ENCODE measurements at regions not wholly inside any gene's neighbourhood (a gene's known extent, or its start where the extent isn't known, plus 50 kb on each side); places are given as distances from the start of the nearest gene placed in this dataset.

- H3K36me3 ChIP-seq, result no peaks in the 10 kb centered on the region
- DNase-seq (no peak), ATAC-seq (no peak)
- no peaks in the 10 kb centered on the region for H3K4me1 ChIP-seq
- no peak overlapping the region for H3K4me3 ChIP-seq
- H3K9me3 ChIP-seq, result no peaks in the 10 kb centered on the region
- no peak overlapping the region for H3K27ac ChIP-seq
- TF ChIP-seq, protein P1, sequence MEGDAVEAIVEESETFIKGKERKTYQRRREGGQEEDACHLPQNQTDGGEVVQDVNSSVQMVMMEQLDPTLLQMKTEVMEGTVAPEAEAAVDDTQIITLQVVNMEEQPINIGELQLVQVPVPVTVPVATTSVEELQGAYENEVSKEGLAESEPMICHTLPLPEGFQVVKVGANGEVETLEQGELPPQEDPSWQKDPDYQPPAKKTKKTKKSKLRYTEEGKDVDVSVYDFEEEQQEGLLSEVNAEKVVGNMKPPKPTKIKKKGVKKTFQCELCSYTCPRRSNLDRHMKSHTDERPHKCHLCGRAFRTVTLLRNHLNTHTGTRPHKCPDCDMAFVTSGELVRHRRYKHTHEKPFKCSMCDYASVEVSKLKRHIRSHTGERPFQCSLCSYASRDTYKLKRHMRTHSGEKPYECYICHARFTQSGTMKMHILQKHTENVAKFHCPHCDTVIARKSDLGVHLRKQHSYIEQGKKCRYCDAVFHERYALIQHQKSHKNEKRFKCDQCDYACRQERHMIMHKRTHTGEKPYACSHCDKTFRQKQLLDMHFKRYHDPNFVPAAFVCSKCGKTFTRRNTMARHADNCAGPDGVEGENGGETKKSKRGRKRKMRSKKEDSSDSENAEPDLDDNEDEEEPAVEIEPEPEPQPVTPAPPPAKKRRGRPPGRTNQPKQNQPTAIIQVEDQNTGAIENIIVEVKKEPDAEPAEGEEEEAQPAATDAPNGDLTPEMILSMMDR (IDR thresholded peaks at IDR 0.05), result no peak
- no peaks in the 10 kb centered on the region for H3K27me3 ChIP-seq (ENCODE audit: low read depth)
- intact Hi-C loops (cut with DNase I), result no loop called here
Measured at GRCh38 chr6:151167034-151167433, 72.7 kb upstream of the AKAP12 start.

DNA sequence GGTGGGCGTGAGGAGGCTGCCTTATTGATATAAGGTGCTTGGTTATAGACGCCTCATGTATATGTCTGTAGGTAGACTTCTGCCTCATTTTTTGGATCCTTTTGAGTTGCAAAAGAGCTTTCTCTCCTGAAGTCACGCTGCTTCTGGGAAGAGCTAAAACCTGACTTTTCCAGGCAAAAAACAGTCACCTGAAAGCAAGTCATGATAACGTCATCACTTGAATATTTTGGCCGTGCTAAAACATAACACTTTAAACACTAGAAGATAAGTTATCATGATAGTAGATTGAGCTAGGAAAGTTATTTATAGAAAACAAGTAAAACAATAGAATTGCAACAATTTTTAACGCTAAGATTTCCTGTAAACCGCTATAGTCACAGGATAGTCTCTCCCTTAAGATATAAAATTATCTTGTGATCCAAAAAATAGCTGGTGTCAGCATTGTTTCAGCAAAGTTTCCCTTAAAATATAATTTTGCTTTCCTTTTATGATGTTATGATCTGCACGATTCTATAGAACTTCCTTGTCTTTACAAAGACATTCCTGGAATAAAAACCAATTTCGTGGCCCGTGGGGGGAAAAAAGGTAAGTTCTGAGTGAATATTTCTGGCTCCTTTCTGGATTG, 69.0 kb upstream of the AKAP12 start:
- H3K27ac ChIP-seq, result no peak overlapping the region
- no peaks in the 10 kb centered on the region for H3K27me3 ChIP-seq (ENCODE audit: low read depth)
- H3K36me3 ChIP-seq, result no peaks in the 10 kb centered on the region
- H3K4me1 ChIP-seq, result no peaks in the 10 kb centered on the region
- H3K9me3 ChIP-seq, result no peaks in the 10 kb centered on the region
- intact Hi-C loops (cut with DNase I), result no loop called here
- ATAC-seq (no peak), DNase-seq (no peak)
- TF ChIP-seq, protein P1 (IDR thresholded peaks at IDR 0.05), result no peak
- no peak overlapping the region for H3K4me3 ChIP-seq

- DNase-seq (no peak), ATAC-seq (no peak)
- Histone ChIP-seq H3K4me3 (no peak overlapping the region), H3K4me1 (no peaks in the 10 kb centered on the region), H3K36me3 (no peaks in the 10 kb centered on the region), H3K27me3 (ENCODE audit: low read depth) (no peaks in the 10 kb centered on the region), H3K27ac (no peak overlapping the region), H3K9me3 (no peaks in the 10 kb centered on the region)
- TF ChIP-seq, protein P1 (IDR thresholded peaks at IDR 0.05), result no peak
- intact Hi-C loops (cut with DNase I), result no loop called here
Measured at GRCh38 chr6:151172751-151173150, 67.0 kb upstream of the AKAP12 start.

DNA sequence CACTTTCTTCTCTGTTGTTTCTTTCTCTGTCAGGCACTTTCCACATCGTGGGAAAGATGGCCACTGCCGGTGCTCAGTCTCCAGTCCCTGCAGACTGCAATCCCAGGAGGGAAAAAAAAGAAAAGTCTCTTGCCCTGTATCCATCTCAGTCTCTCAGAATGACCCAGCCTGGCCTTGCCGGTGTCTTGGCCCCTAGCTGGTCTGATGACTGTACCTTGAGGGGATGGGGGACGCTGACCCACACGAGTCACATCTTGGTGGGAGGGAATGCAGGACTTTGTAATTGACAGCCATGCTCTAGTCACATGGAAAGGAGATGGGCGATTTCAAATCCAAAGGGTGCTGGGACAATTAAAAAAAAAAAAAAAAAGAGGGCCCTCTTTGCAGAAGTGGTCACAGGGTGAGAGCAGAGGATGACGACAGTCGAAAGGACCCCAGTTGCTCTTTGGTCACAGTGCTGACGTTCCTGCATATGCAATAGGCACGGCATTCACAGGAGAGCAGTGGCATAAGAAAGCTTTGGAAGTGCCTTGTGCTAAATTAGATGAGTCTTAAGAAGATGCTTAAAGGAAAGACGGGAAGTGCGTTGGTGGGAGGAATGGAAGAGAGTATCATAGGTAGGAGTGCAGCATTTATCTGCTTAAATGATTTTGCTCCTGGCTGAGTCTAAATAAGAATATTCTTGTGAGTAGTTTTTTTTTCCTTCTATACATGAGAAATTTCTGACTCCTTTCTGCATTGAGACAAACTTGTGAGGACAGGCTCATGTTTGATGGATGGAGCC, 63.9 kb upstream of the AKAP12 start:
- no peak overlapping the region for H3K27ac ChIP-seq
- no peaks in the 10 kb centered on the region for H3K9me3 ChIP-seq
- no peak for DNase-seq
- no peaks in the 10 kb centered on the region for H3K27me3 ChIP-seq (ENCODE audit: low read depth)
- no peaks in the 10 kb centered on the region for H3K36me3 ChIP-seq
- TF ChIP-seq, protein P1 (IDR thresholded peaks at IDR 0.05), result no peak
- ATAC-seq, result no peak
- H3K4me3 ChIP-seq, result no peak overlapping the region
- intact Hi-C loops (cut with DNase I), result no loop called here
- no peaks in the 10 kb centered on the region for H3K4me1 ChIP-seq

- intact Hi-C loops (cut with DNase I), result no loop called here
- Histone ChIP-seq H3K4me1 (no peaks in the 10 kb centered on the region), H3K9me3 (no peaks in the 10 kb centered on the region), H3K4me3 (no peak overlapping the region), H3K27ac (no peak overlapping the region), H3K36me3 (no peaks in the 10 kb centered on the region), H3K27me3 (ENCODE audit: low read depth) (no peaks in the 10 kb centered on the region)
- no peak for DNase-seq
- TF ChIP-seq, protein P1 (IDR thresholded peaks at IDR 0.05), result no peak
- ATAC-seq, result no peak
Measured at GRCh38 chr6:151176911-151177770, 62.6 kb upstream of the AKAP12 start.

Measured in lower lobe of right lung (tissue), 2 donors.